Loucy (cell line): ENCODE measurements at regions not wholly inside any gene's neighbourhood (a gene's known extent, or its start where the extent isn't known, plus 50 kb on each side); places are given as distances from the start of the nearest gene placed in this dataset.

Experiments used
- H2AFZ ChIP-seq: fragments of 200-600 bp; sonication (generic); 2 replicates; pipeline ENCODE4 v1.6.0; 2016; ENCODE audit warnings: antibody characterized with exemption, mild to moderate bottlenecking, low read length, moderate library complexity
- H3F3A ChIP-seq: fragments of 200-600 bp; 2 replicates; pipeline ENCODE4 v1.6.0; 2016; ENCODE audit warnings: antibody characterized with exemption, low read depth, mild to moderate bottlenecking
- H3K27me3 ChIP-seq: fragments of 200-600 bp; sonication (generic); 2 replicates; pipeline ENCODE4 v1.6.1; 2014; ENCODE audit warnings: low read length, mild to moderate bottlenecking; ENCODE audit not compliant: insufficient read depth, poor library complexity, severe bottlenecking
- H3K36me3 ChIP-seq: fragments of 200-600 bp; sonication (generic); 2 replicates; pipeline ENCODE4 v1.6.1; 2016; ENCODE audit warnings: low read length; ENCODE audit not compliant: insufficient read depth
- H3K4me1 ChIP-seq: fragments of 200-600 bp; sonication (generic); 2 replicates; pipeline ENCODE4 v1.5.1; 2014; ENCODE audit warnings: low read length, mild to moderate bottlenecking; ENCODE audit not compliant: insufficient read depth, poor library complexity, severe bottlenecking
- H3K4me2 ChIP-seq: fragments of 200-600 bp; sonication (generic); 2 replicates; pipeline ENCODE4 v1.6.0; 2014; ENCODE audit warnings: antibody characterized with exemption, low read length, low read depth, mild to moderate bottlenecking; ENCODE audit not compliant: poor library complexity, severe bottlenecking
- H3K4me3 ChIP-seq: fragments of 200-600 bp; sonication (generic); 2 replicates; pipeline ENCODE4 v1.5.1; 2014; ENCODE audit warnings: low read length, mild to moderate bottlenecking, mixed read lengths; ENCODE audit not compliant: poor library complexity, severe bottlenecking
- H3K79me2 ChIP-seq: fragments of 200-600 bp; sonication (generic); 2 replicates; pipeline ENCODE4 v1.6.1; 2014; ENCODE audit warnings: low read length; ENCODE audit not compliant: insufficient read depth
- H3K9ac ChIP-seq: fragments of 200-600 bp; sonication (generic); 2 replicates; pipeline ENCODE4 v1.6.0; 2014; ENCODE audit warnings: mild to moderate bottlenecking, low read depth, low read length, moderate library complexity; ENCODE audit not compliant: poor library complexity, severe bottlenecking
- H3K9me2 ChIP-seq: fragments of 200-600 bp; sonication (generic); replicated peaks from 2 replicates; pipeline ENCODE4 v1.6.1; 2016; ENCODE audit warnings: low read depth, low read length, mixed read lengths
- H3K9me3 ChIP-seq: fragments of 200-600 bp; sonication (generic); 2 replicates; pipeline ENCODE4 v1.6.1; 2014; ENCODE audit warnings: mild to moderate bottlenecking, antibody characterized with exemption, low read length, low read depth; ENCODE audit not compliant: insufficient read depth
- H4K20me1 ChIP-seq: fragments of 200-600 bp; sonication (generic); 2 replicates; pipeline ENCODE4 v1.6.0; 2014; ENCODE audit warnings: antibody characterized with exemption, low read length, mild to moderate bottlenecking; ENCODE audit not compliant: insufficient read depth, poor library complexity, severe bottlenecking
- CTCF ChIP-seq: fragments of 200-600 bp; sonication (generic); conservative IDR thresholded peaks from 2 replicates; pipeline ENCODE4 v1.5.1; 2014; ENCODE audit warnings: mild to moderate bottlenecking, antibody characterized with exemption, low read length
- EZH2phosphoT487 ChIP-seq: fragments of 200-600 bp; IDR thresholded peaks from 2 replicates; pipeline ENCODE4 v1.6.1; 2018; ENCODE audit warnings: antibody characterized with exemption, mild to moderate bottlenecking, moderate library complexity, borderline replicate concordance

GRCh38 chr12:125387206-125387605, 322.0 kb downstream of the AACS start:
- Histone ChIP-seq H3K9me2 (no peaks in the 10 kb centered on the region), H3K4me1 (no peaks in the 10 kb centered on the region), H3K9me3 (no peaks in the 10 kb centered on the region), H3K79me2 (no peaks in the 10 kb centered on the region), H2AFZ (no peak overlapping the region), H3K4me2 (no peak overlapping the region), H3K36me3 (no peaks in the 10 kb centered on the region), H3K9ac (no peak overlapping the region), H4K20me1 (no peaks in the 10 kb centered on the region), H3K4me3 (no peak overlapping the region), H3K27me3 (no peaks in the 10 kb centered on the region), H3F3A (no peaks in the 10 kb centered on the region)
- TF ChIP-seq CTCF = no peak
- no peak for TF ChIP-seq EZH2phosphoT487

- H3K4me2 ChIP-seq = no peak overlapping the region
- no peaks in the 10 kb centered on the region for H3K4me1 ChIP-seq
- H3K9me2 ChIP-seq = no peaks in the 10 kb centered on the region
- TF ChIP-seq CTCF (no peak), EZH2phosphoT487 (no peak)
- H3F3A ChIP-seq = no peaks in the 10 kb centered on the region
- H3K79me2 ChIP-seq = no peaks in the 10 kb centered on the region
- H3K36me3 ChIP-seq = no peaks in the 10 kb centered on the region
- H3K9ac ChIP-seq = no peak overlapping the region
- no peaks in the 10 kb centered on the region for H3K9me3 ChIP-seq
- no peaks in the 10 kb centered on the region for H4K20me1 ChIP-seq
- no peak overlapping the region for H3K4me3 ChIP-seq
- no peaks in the 10 kb centered on the region for H3K27me3 ChIP-seq
- H2AFZ ChIP-seq = no peak overlapping the region
Measured at GRCh38 chr12:125389061-125389697, 323.9 kb downstream of the AACS start.

GRCh38 chr12:125393569-125393968, 328.3 kb downstream of the AACS start:
- H3K4me3 ChIP-seq = no peak overlapping the region
- no peak overlapping the region for H3K9ac ChIP-seq
- H3K36me3 ChIP-seq = no peaks in the 10 kb centered on the region
- H3K9me2 ChIP-seq = no peaks in the 10 kb centered on the region
- no peak overlapping the region for H3K4me2 ChIP-seq
- TF ChIP-seq CTCF (no peak), EZH2phosphoT487 (no peak)
- no peaks in the 10 kb centered on the region for H4K20me1 ChIP-seq
- no peaks in the 10 kb centered on the region for H3K4me1 ChIP-seq
- H3K27me3 ChIP-seq = no peaks in the 10 kb centered on the region
- H3K9me3 ChIP-seq = no peaks in the 10 kb centered on the region
- no peak overlapping the region for H2AFZ ChIP-seq
- no peaks in the 10 kb centered on the region for H3K79me2 ChIP-seq
- H3F3A ChIP-seq = no peaks in the 10 kb centered on the region
